H9 (cell line): ENCODE measurements at regions not wholly inside any gene's neighbourhood (a gene's known extent, or its start where the extent isn't known, plus 50 kb on each side); places are given as distances from the start of the nearest gene placed in this dataset.

Experiments used
- DNase-seq: peaks from one replicate; pipeline ENCODE4 v3.0.0-alpha.2; 2017
- H2AFZ ChIP-seq: one replicate; pipeline ENCODE4 v1.6.1; 2013; ENCODE audit warnings: mild to moderate bottlenecking, low read length, control low read depth, moderate library complexity
- H2AK5ac ChIP-seq: 2 replicates; pipeline ENCODE4 v1.6.1; 2013; ENCODE audit warnings: low read length, control low read depth, mixed read lengths; ENCODE audit not compliant: insufficient read length
- H2BK120ac ChIP-seq: one replicate; pipeline ENCODE4 v1.6.1; 2013; ENCODE audit warnings: low read depth, mild to moderate bottlenecking, low read length, control low read depth, inconsistent platforms; ENCODE audit not compliant: poor library complexity, severe bottlenecking
- H2BK12ac ChIP-seq: 2 replicates; pipeline ENCODE4 v1.6.1; 2013; ENCODE audit warnings: low read length, control low read depth, mixed read lengths, low read depth; ENCODE audit not compliant: insufficient read length
- H2BK15ac ChIP-seq: 2 replicates; pipeline ENCODE4 v1.6.1; 2013; ENCODE audit warnings: low read depth, low read length, control low read depth
- H2BK20ac ChIP-seq: one replicate; pipeline ENCODE4 v1.6.1; 2013; ENCODE audit warnings: low read depth, mild to moderate bottlenecking, low read length, control low read depth, inconsistent platforms; ENCODE audit not compliant: poor library complexity, severe bottlenecking
- H2BK5ac ChIP-seq: 2 replicates; pipeline ENCODE4 v1.6.1; 2013; ENCODE audit warnings: low read length, control low read depth, mixed read lengths; ENCODE audit not compliant: insufficient read length
- H3K14ac ChIP-seq: 2 replicates; pipeline ENCODE4 v1.6.1; 2013; ENCODE audit warnings: low read length, control low read depth; ENCODE audit not compliant: insufficient read depth
- H3K18ac ChIP-seq: 2 replicates; pipeline ENCODE4 v1.6.1; 2013; ENCODE audit warnings: low read depth, mild to moderate bottlenecking, mixed read lengths, low read length, control low read depth; ENCODE audit not compliant: insufficient read length
- H3K23ac ChIP-seq: 2 replicates; pipeline ENCODE4 v1.6.1; 2013; ENCODE audit warnings: low read length, control low read depth, mixed read lengths, low read depth; ENCODE audit not compliant: insufficient read length
- H3K23me2 ChIP-seq: 2 replicates; pipeline ENCODE4 v1.6.1; 2013; ENCODE audit warnings: low read depth, mild to moderate bottlenecking, mixed read lengths, low read length, control low read depth; ENCODE audit not compliant: insufficient read length, poor library complexity, severe bottlenecking
- H3K27ac ChIP-seq: 2 replicates; pipeline ENCODE4 v1.5.1; 2013; ENCODE audit warnings: low read length, control low read depth, mixed read lengths, low read depth; ENCODE audit not compliant: insufficient read length
- H3K27me3 ChIP-seq: 2 replicates; pipeline ENCODE4 v1.6.1; 2013; ENCODE audit warnings: low read length, control low read depth, inconsistent platforms; ENCODE audit not compliant: insufficient read depth
- H3K4ac ChIP-seq: 2 replicates; pipeline ENCODE4 v1.6.1; 2013; ENCODE audit warnings: low read depth, mild to moderate bottlenecking, control low read depth, inconsistent platforms, low read length, moderate library complexity
- H3K4me1 ChIP-seq: 2 replicates; pipeline ENCODE4 v1.6.1; 2013; ENCODE audit warnings: low read length, control low read depth, inconsistent platforms; ENCODE audit not compliant: insufficient read depth
- H3K4me2 ChIP-seq: 2 replicates; pipeline ENCODE4 v1.6.1; 2013; ENCODE audit warnings: low read length, control low read depth, mixed read lengths; ENCODE audit not compliant: insufficient read length, insufficient read depth
- H3K56ac ChIP-seq: 2 replicates; pipeline ENCODE4 v1.6.1; 2013; ENCODE audit warnings: low read depth, mild to moderate bottlenecking, mixed read lengths, low read length, control low read depth; ENCODE audit not compliant: insufficient read length
- H3K79me1 ChIP-seq: 2 replicates; pipeline ENCODE4 v1.6.1; 2013; ENCODE audit warnings: low read depth, mild to moderate bottlenecking, moderate library complexity, low read length, control low read depth, inconsistent platforms; ENCODE audit not compliant: insufficient read depth, poor library complexity, severe bottlenecking
- H3K79me2 ChIP-seq: 2 replicates; pipeline ENCODE4 v1.6.1; 2013; ENCODE audit warnings: low read length, control low read depth, inconsistent platforms; ENCODE audit not compliant: insufficient read depth
- H3K9ac ChIP-seq: 2 replicates; pipeline ENCODE4 v1.6.1; 2013; ENCODE audit warnings: low read length, control low read depth, mixed read lengths; ENCODE audit not compliant: insufficient read length; ENCODE audit errors: extremely low read depth
- H3K9me3 ChIP-seq: one replicate; pipeline ENCODE4 v1.6.1; 2013; ENCODE audit warnings: low read depth, low read length, inconsistent platforms; ENCODE audit not compliant: control insufficient read depth
- H3T11ph ChIP-seq: one replicate; pipeline ENCODE4 v1.6.1; 2013; ENCODE audit warnings: mild to moderate bottlenecking, low read length, control low read depth, inconsistent platforms
- H4K20me1 ChIP-seq: one replicate; pipeline ENCODE4 v1.6.1; 2013; ENCODE audit not compliant: control insufficient read depth, insufficient read length, insufficient read depth
- H4K5ac ChIP-seq: 2 replicates; pipeline ENCODE4 v1.6.1; 2013; ENCODE audit warnings: low read depth, mild to moderate bottlenecking, mixed read lengths, low read length, control low read depth; ENCODE audit not compliant: insufficient read length
- H4K8ac ChIP-seq: replicated peaks from 2 replicates; pipeline ENCODE4 v1.6.1; 2013; ENCODE audit warnings: low read length, control low read depth, mixed read lengths, low read depth; ENCODE audit not compliant: insufficient read length
- H4K91ac ChIP-seq: 2 replicates; pipeline ENCODE4 v1.6.1; 2013; ENCODE audit warnings: low read depth, mild to moderate bottlenecking, moderate library complexity, mixed read lengths, low read length, control low read depth; ENCODE audit not compliant: insufficient read length
- H3K27ac Mint-ChIP-seq, 3 experiments: 2 replicates in 2 of 3; 3 replicates in 1 of 3; pipeline ENCODE4 v1.8.0; 2020 to 2021; ENCODE audit warnings: mixed read lengths in 3 of 3, mild to moderate bottlenecking in 1 of 3, moderate library complexity in 1 of 3
- H3K27me3 Mint-ChIP-seq: 2 replicates; pipeline ENCODE4 v1.8.0; 2021; ENCODE audit warnings: low read depth, mild to moderate bottlenecking, moderate library complexity, mixed read lengths
- H3K36me3 Mint-ChIP-seq, 3 experiments: 2 replicates in 2 of 3; 3 replicates in 1 of 3; pipeline ENCODE4 v1.8.0; 2020 to 2021; ENCODE audit warnings: low read depth in 3 of 3, mixed read lengths in 3 of 3; ENCODE audit not compliant: insufficient read depth in 1 of 3
- H3K4me1 Mint-ChIP-seq, 2 experiments: 2 replicates each; pipeline ENCODE4 v1.8.0; 2020; ENCODE audit warnings: mixed read lengths in 2 of 2
- H3K4me3 Mint-ChIP-seq, 2 experiments: 2 replicates in 1 of 2; 3 replicates in 1 of 2; pipeline ENCODE4 v1.8.0; 2020 to 2021; ENCODE audit warnings: mild to moderate bottlenecking in 2 of 2, mixed read lengths in 2 of 2, moderate library complexity in 1 of 2
- H3K9me3 Mint-ChIP-seq, 2 experiments: 2 replicates in 1 of 2; 3 replicates in 1 of 2; pipeline ENCODE4 v1.8.0; 2020; ENCODE audit warnings: mild to moderate bottlenecking in 2 of 2, mixed read lengths in 2 of 2, moderate library complexity in 1 of 2
- WGBS: extraction: QIAGEN DNeasy Blood & Tissue Kit; methylation state at CpG from one replicate; pipeline ENCODE4 v1.1.7; 2013; ENCODE audit warnings: missing lambda C conversion rate, low lambda C conversion rate, mixed read lengths; ENCODE audit not compliant: insufficient read length; ENCODE audit errors: extremely low coverage; 5-methylcytosine and 5-hydroxymethylcytosine counted together
- TF ChIP-seq, protein P1 (sequence below): fragments of 200-600 bp; sonication (generic); conservative IDR thresholded peaks from 3 replicates; pipeline ENCODE4 v1.8.0; 2021; ENCODE audit warnings: antibody characterized with exemption, mild to moderate bottlenecking

DNA sequence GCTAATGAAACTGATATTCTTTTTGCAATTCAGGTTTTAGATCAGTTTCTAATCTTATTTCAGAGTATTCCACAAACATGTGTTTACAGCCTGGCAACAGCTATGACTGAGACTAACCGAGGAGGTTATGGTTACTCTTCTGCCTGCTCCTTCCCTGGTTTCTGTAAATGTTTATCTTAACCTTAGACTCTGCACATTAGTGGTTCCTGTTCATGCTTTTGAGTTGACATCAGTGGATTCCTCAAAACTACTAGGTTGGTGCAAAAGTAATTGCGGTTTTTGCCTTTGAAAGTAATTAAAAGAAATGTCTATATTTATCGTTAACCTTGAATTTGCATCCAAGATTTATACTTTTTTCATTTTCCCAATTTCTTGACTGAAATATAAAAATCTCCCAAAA lies 237.0 kb upstream of the TSHZ3 start:
- no peak overlapping the region for H3K4ac ChIP-seq
- no peak overlapping the region for H4K5ac ChIP-seq
- H3K79me1 ChIP-seq: no peaks in the 10 kb centered on the region
- H3K9me3 ChIP-seq: no peaks in the 10 kb centered on the region
- H3K56ac ChIP-seq: no peak overlapping the region
- H4K8ac ChIP-seq: no peak overlapping the region
- no peak for DNase-seq
- H3T11ph ChIP-seq: no peak overlapping the region
- H3K27ac ChIP-seq: no peak overlapping the region
- WGBS: no CpG with 5 or more reads among the region's 3 CpGs
- H2BK12ac ChIP-seq: no peak overlapping the region
- H3K14ac ChIP-seq: no peak overlapping the region
- no peaks in the 10 kb centered on the region for H4K20me1 ChIP-seq
- TF ChIP-seq, protein P1, sequence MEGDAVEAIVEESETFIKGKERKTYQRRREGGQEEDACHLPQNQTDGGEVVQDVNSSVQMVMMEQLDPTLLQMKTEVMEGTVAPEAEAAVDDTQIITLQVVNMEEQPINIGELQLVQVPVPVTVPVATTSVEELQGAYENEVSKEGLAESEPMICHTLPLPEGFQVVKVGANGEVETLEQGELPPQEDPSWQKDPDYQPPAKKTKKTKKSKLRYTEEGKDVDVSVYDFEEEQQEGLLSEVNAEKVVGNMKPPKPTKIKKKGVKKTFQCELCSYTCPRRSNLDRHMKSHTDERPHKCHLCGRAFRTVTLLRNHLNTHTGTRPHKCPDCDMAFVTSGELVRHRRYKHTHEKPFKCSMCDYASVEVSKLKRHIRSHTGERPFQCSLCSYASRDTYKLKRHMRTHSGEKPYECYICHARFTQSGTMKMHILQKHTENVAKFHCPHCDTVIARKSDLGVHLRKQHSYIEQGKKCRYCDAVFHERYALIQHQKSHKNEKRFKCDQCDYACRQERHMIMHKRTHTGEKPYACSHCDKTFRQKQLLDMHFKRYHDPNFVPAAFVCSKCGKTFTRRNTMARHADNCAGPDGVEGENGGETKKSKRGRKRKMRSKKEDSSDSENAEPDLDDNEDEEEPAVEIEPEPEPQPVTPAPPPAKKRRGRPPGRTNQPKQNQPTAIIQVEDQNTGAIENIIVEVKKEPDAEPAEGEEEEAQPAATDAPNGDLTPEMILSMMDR: no peak
- H2BK120ac ChIP-seq: no peak overlapping the region
- H3K79me2 ChIP-seq: no peaks in the 10 kb centered on the region
- no peaks in the 10 kb centered on the region for H3K23me2 ChIP-seq
- H3K4me1 ChIP-seq: peaks cover 2% of the 10 kb centered on the region; the same call in 1 of the 2 replicates
- H3K18ac ChIP-seq: no peak overlapping the region
- Mint-ChIP-seq H3K9me3 (peaks cover 0 to under 1% of the 10 kb centered on the region in 2 experiments; a peak in 2 of 5 replicates), H3K27me3 (no peaks in the 10 kb centered on the region), H3K36me3 (peaks cover 0 to 3% (median 0%) of the 10 kb centered on the region in 3 experiments; a peak in 2 of 7 replicates), H3K4me1 (peaks cover 19 to 20% of the 10 kb centered on the region in 2 experiments), H3K27ac (no peak overlapping the region), H3K4me3 (no peak overlapping the region)
- H3K23ac ChIP-seq: no peak overlapping the region
- H2AK5ac ChIP-seq: no peak overlapping the region
- H3K27me3 ChIP-seq: no peaks in the 10 kb centered on the region
- no peak overlapping the region for H4K91ac ChIP-seq
- no peak overlapping the region for H2BK15ac ChIP-seq
- H3K4me2 ChIP-seq: no peak overlapping the region
- no peak overlapping the region for H3K9ac ChIP-seq
- no peak overlapping the region for H2BK20ac ChIP-seq
- no peak overlapping the region for H2AFZ ChIP-seq
- no peak overlapping the region for H2BK5ac ChIP-seq
